ENCODE measurements at regions not wholly inside any gene's neighbourhood (a gene's known extent, or its start where the extent isn't known, plus 50 kb on each side); places are given as distances from the start of the nearest gene placed in this dataset.

GRCh38 chr15:93614386-93615104, 525.5 kb upstream of the RGMA start:
- DNase-seq, result no peak

DNA sequence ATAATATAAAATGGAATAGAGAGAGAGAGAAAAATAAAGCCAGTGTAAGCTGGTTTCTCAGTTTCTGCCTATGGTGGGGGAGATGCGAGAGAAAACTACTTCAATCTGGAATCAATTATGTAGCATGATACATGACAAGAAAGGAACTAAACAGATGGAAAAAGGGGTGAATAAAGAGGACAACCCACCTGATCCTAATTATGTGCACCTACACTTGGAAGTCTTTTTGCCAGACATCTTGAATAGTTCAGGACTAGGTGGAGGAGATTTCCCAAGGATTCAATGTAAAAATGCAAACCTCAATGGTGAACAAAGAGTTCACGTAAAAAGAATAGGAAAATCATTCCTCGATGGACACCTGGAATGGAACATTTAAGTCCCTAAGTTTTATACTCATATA, 524.4 kb upstream of the RGMA start:
- DNase-seq, result no peak

- no peak for DNase-seq
Observed at GRCh38 chr15:93612953-93613352, 523.9 kb upstream of the RGMA start.

- no peak for DNase-seq
Observed at GRCh38 chr15:93610944-93611343, 521.9 kb upstream of the RGMA start.

- no peak for DNase-seq
Observed at GRCh38 chr15:93608643-93609148, 519.7 kb upstream of the RGMA start.

DNA sequence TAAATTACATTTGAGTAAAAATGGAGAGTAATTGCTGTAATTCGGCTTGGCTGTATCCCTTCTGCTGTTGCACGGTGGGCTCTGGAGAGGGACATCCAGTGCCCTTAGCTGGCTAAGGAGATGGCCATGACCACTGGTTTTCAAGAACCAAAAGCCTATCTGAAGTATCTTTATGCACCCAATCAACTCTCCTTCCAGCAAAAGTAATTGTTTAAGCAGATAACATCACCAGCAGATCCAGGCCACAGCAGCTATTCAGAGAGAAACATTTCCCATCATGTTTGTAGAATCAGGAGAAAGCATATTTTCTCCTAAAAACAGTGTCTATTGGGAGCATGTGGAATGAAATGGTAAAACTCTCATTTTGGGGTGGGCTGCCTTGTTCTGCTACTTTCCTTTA, 514.5 kb upstream of the RGMA start:
- no peak for DNase-seq

DNA sequence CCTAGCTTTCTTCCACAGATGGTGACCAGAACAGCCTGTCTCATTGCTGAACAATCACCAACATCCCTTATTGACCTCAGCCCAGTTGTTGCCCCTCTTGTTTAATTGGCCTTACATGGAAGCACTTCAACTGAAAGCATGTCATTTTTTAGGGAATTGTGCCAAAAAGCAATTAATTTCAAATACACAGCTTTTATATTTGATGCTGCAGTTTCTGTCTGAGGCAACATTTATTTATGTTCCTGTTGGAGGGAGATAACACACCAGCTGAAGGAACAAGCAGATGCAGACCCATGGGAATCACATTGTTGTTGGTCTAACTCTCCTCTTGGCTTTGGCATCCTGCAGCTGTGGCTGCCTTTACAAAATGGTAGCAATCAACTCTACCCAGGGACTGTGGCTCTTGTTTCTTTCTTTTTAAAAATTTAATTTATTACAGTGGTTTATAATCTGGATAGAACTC, 498.1 kb upstream of the RGMA start:
- no peak for DNase-seq

GRCh38 chr15:93585012-93585411, 496.0 kb upstream of the RGMA start:
- no peak for DNase-seq

DNA sequence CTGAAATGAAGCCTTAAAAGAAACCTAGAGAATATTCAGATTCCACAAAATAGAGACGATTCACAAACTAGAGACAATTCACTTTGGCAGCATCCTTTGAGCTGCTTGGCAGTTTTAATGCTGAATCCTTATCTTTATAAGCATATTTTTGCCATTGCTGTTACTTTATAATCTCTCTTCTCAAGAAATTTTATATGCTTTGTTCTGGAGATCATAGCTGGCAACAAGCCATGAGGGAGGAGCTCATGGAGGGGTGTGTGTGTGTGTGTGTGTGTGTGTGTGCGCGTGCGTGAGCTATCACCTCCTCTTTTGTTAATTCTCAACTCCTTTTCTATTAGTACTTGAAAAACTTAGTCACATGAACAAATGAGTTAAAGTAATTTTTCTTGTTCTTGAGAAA, 495.0 kb upstream of the RGMA start:
- no peak for DNase-seq

DNA sequence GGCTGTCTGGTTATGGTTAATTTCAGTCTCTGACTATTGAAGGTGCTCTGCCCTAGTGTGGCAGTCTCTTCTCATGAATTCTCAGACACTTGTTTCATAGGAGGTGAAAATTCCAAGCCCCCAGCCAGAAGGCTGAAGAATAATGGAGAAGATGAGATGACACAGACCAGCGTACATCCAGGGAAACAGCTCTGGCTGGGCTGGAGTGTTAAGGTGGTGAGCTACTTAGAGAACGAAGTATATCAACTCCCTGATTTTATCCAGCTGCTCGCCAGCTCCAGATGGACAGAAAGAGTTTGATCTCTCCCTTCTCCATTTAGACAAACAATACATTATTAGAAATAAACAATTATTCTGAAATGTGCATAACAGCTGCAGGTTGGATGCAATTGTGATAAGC, 494.5 kb upstream of the RGMA start:
- no peak for DNase-seq

GRCh38 chr15:93570527-93570926, 481.5 kb upstream of the RGMA start:
- no peak for DNase-seq

- DNase-seq, result no peak
Observed at GRCh38 chr15:93566762-93567161, 477.8 kb upstream of the RGMA start.

GRCh38 chr15:93565201-93565600, 476.2 kb upstream of the RGMA start:
- no peak for DNase-seq

DNA sequence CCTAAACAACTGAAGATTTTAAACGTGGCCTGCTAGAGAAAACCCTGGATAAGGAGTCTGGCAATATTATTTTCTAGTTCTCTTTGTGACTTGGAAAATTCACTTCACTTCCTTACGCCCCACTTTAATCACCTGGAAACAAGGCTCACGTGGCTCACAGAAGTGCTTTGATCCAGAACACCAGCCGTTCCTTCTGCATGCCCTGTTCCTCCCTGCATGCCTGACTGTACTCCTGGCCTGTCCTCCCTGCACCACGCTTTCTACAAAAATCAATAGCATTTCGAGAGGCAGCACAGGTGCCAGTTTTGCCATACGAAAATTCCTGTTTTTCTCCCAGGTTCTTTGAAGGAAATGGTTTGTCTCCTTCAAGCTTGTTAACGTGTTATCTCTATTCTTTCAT, 474.2 kb upstream of the RGMA start:
- DNase-seq, result no peak

DNA sequence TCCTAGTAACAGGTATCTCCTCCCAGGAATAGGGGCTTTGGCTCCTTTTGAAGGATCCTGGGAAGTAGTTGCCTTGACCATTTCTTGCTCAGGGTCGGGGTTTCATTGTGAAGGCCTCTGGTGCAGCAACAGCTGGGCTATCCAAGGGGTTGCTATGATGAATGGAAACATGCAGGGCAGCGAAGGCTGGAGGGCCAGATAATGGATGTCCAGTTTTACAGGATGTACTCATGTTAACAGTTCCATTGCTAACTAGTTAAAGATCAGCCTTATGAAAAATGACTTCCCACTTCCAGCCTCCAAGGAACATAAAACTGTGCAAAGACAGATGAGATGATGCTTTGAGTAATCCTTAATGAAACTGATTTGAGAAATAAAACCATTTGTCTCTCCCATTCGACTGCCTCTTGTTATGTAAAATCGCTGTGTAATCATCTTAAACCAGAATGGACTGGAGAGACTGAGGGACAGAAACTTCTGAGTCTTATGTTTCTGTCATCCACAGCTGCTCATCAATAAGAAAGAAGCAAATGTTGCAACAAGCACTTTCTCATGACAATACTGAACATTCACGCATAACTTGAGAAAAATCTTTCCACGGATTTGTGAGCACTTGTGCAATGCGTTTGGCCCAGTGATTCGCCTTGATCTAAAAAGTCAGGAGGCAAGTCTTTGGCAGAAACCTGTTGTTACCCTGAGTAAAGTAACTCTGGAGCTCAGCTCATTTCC, 473.5 kb upstream of the RGMA start:
- DNase-seq, result no peak

DNA sequence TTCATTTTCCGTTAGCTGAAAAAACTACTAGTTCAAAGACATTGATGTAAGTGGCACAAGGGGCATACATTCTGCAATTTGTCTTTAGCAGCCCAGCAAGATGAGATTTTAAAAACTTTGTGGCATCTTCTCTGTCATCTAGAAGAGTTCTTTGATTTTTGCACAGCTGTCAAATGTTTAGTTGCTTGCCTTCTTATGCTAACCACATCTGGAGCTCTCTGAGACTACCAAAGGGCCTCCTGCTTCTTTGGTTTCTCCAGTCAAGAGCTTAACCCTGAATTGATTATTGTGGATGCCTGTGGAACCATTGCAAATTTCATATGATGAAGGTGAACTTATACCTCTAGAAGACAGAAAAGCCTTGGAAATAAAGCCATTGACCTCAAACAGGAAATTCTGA, 468.7 kb upstream of the RGMA start:
- no peak for DNase-seq

- DNase-seq, result no peak
Observed at GRCh38 chr15:93553167-93553935, 464.3 kb upstream of the RGMA start.

DNA sequence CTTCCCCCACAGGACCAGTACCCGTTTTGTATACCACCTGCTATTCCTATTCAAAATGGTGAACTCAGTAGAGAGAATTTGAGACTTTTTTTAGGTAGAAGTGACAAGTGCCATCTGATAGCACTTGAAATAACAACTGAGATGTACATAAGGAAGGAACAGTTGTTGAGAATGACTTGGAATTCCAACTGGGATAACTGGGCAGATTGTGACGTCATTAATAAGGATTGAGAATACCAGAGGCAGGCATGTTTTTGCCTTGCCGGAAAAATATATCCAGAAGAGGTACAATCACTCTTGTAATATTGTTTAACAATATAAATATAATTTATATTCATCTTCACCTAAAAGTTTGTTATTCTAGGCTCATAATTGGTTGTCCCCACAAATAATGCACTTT, 454.1 kb upstream of the RGMA start:
- DNase-seq, result no peak

DNA sequence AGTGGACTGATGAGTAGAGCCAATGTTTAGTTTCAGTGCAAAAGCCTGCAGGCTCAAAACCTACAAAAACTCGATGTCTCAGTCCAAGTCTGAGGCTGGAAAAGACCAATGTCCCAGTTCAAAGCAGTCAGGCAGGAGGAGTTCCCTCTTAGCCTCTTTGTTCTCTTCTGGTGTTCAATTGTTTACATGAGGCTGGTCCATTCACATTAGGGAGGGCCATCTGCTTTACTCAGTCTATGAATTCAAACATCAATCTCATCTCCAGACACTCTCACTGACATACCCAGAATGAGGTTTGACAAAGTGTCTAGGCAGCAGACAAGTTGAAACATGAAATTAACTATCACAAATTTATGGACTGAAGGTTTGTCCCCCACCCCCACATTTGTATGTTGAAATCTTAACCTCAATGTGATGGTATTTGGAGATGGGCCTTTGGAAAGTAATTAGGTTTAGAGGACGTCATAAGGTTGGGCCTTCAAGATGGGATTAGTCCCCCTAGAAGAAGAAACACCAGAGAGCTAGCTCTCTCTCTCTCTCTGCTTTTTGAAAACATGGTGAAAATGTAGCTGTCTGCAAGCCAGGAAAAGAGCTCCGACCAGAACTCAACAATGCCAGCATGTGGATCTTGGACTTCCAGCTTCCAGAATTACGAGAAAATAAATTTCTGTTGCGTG, 438.5 kb upstream of the RGMA start:
- DNase-seq, result no peak

DNA sequence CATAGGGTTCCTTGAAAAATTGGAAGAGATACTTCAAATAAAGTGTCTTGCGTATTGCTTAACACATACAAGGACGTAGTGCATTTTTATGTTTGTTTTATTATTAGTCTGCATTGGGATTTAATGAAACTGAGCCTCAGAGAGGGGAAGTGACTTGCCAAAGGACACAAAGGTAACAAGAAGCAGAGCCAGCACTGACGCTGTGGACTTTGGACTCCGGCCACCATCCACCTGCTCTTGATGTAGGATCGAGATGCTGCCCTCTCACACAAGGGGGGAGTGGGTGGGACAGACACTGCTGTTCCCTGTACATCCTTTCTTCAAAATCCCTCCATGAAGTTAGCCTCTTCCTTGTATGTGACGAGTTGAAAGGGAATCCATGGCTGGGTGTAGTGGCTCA, 435.4 kb upstream of the RGMA start:
- DNase-seq, result no peak

DNA sequence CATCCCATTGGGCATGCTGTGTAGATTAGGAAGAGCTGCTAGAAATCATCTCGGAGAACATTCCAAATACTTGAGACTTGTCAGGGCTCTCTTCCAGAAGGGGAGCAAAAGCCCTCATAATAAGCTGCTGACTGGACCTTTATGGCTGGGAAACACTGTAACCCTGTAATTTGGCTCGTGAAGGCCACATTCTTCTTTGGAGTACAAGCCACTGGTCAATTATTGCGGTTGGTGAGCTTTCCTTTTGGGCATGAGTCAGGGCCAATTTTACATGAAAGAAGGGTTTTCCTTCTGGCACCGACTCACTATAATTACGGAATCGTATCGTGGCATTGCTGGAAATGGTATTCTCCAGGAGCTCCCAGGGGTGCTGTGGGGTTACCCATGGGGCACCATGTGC, 434.5 kb upstream of the RGMA start:
- DNase-seq, result no peak

- DNase-seq, result no peak
Observed at GRCh38 chr15:93520206-93520605, 431.2 kb upstream of the RGMA start.

DNA sequence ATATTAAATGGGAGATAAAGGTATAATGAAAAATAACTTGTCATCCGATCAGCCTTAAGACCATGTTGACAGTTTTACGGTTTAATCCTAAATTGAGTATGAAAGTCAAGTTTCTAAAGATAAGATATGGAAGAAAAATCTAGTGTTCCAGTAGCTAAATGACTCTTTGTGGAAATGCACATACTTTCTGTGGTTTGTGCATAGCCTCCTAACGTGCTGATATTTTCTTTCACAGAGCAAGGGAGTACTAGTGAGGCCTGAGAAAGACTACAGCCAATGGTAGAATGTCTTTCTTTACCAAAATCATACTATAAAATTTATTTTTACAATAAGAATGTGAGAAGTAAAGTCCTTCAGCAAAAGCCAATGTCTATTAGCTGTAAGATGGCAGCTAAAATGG, 430.6 kb upstream of the RGMA start:
- no peak for DNase-seq

Measured in stimulated activated CD8-positive, alpha-beta memory T cell treated with anti-CD3 and anti-CD28 coated beads, Interleukin-4, amount 100 ng/mL, for 48 hours (primary cell).